GM23338 (cell line): ENCODE measurements at regions not wholly inside any gene's neighbourhood (a gene's known extent, or its start where the extent isn't known, plus 50 kb on each side); places are given as distances from the start of the nearest gene placed in this dataset.

Source experiments
- ATAC-seq: fragments of 200-7000 bp; cut with Tn5 transposase; 3 replicates; pipeline ENCODE4 v1.9.1; 2020
- DNase-seq: peaks from one replicate; pipeline ENCODE4 v3.0.0-alpha.2; 2015; ENCODE audit warnings: low spot score
- H2AFZ ChIP-seq: fragments of 200-600 bp; sonication (generic); 2 replicates; pipeline ENCODE4 v1.8.0; 2016; ENCODE audit warnings: antibody characterized with exemption, mild to moderate bottlenecking, moderate library complexity
- H3F3A ChIP-seq: fragments of 200-600 bp; sonication (generic); replicated peaks from 2 replicates; pipeline ENCODE4 v1.8.0; 2017; ENCODE audit warnings: antibody characterized with exemption, mixed run types, low read depth
- H3K27ac ChIP-seq: fragments of 200-600 bp; sonication (generic); 2 replicates; pipeline ENCODE4 v1.6.1; 2016; ENCODE audit warnings: low read depth
- H3K27me3 ChIP-seq: fragments of 200-600 bp; sonication (generic); 2 replicates; pipeline ENCODE4 v1.8.0; 2016; ENCODE audit warnings: mild to moderate bottlenecking, mixed run types, moderate library complexity; ENCODE audit not compliant: insufficient read depth
- H3K36me3 ChIP-seq: fragments of 200-600 bp; sonication (generic); 2 replicates; pipeline ENCODE4 v1.8.0; 2016; ENCODE audit warnings: mild to moderate bottlenecking; ENCODE audit not compliant: insufficient read depth
- H3K4me1 ChIP-seq: fragments of 200-600 bp; sonication (generic); 2 replicates; pipeline ENCODE4 v1.8.0; 2016; ENCODE audit warnings: mild to moderate bottlenecking, moderate library complexity; ENCODE audit not compliant: insufficient read depth
- H3K4me2 ChIP-seq: fragments of 200-600 bp; sonication (generic); 2 replicates; pipeline ENCODE4 v1.7.1; 2017; ENCODE audit warnings: mixed run types
- H3K4me3 ChIP-seq: fragments of 200-600 bp; sonication (generic); 2 replicates; pipeline ENCODE4 v1.6.1; 2016; ENCODE audit warnings: mixed run types
- H3K79me2 ChIP-seq: fragments of 200-600 bp; sonication (generic); replicated peaks from 2 replicates; pipeline ENCODE4 v1.8.0; 2017; ENCODE audit warnings: mild to moderate bottlenecking; ENCODE audit not compliant: insufficient read depth
- H3K9me2 ChIP-seq: fragments of 200-600 bp; sonication (generic); 2 replicates; pipeline ENCODE4 v1.8.0; 2017; ENCODE audit not compliant: insufficient read depth
- H4K20me1 ChIP-seq: fragments of 200-600 bp; sonication (generic); replicated peaks from 2 replicates; pipeline ENCODE4 v1.8.0; 2017; ENCODE audit warnings: mild to moderate bottlenecking; ENCODE audit not compliant: insufficient read depth
- H3K27ac Mint-ChIP-seq: 2 replicates; pipeline ENCODE4 v1.8.0; 2020; ENCODE audit warnings: inconsistent platforms, mild to moderate bottlenecking, moderate library complexity, mixed read lengths
- H3K27me3 Mint-ChIP-seq: 3 replicates; pipeline ENCODE4 v1.8.0; 2022; ENCODE audit warnings: low read depth, mild to moderate bottlenecking, moderate library complexity, mixed read lengths, inconsistent platforms; ENCODE audit not compliant: insufficient read depth, poor library complexity
- H3K36me3 Mint-ChIP-seq: 3 replicates; pipeline ENCODE4 v1.8.0; 2021; ENCODE audit warnings: low read depth, mild to moderate bottlenecking, inconsistent platforms, moderate library complexity, mixed read lengths
- H3K4me1 Mint-ChIP-seq: 3 replicates; pipeline ENCODE4 v1.8.0; 2020; ENCODE audit warnings: mild to moderate bottlenecking, inconsistent platforms, mixed read lengths
- H3K4me3 Mint-ChIP-seq: 3 replicates; pipeline ENCODE4 v1.8.0; 2021; ENCODE audit warnings: moderate library complexity, mild to moderate bottlenecking, inconsistent platforms, mixed read lengths
- H3K9me3 Mint-ChIP-seq: 3 replicates; pipeline ENCODE4 v1.8.0; 2020; ENCODE audit warnings: moderate library complexity, mild to moderate bottlenecking, inconsistent platforms, mixed read lengths
- CREB1 ChIP-seq: fragments of 250-450 bp; sonication (Bioruptor Pico); IDR thresholded peaks from 2 replicates; pipeline ENCODE4 v1.5.0; 2020; ENCODE audit warnings: low read depth, mild to moderate bottlenecking, moderate library complexity
- CTCF ChIP-seq, 2 experiments: fragments of 200-600 bp in 1 of 2; sonication (generic) in 1 of 2; conservative IDR thresholded peaks; 2 replicates each; pipeline versions ENCODE4 v1.5.1 to v1.6.1; 2016 to 2017; ENCODE audit warnings: antibody characterized with exemption in 2 of 2, low read depth in 2 of 2, mild to moderate bottlenecking in 2 of 2, moderate library complexity in 1 of 2
- ETS1 ChIP-seq: IDR thresholded peaks from 2 replicates; pipeline ENCODE4 v1.6.1; 2016; ENCODE audit warnings: antibody characterized with exemption
- EZH2 ChIP-seq: fragments of 200-600 bp; sonication (generic); IDR thresholded peaks from one replicate; pipeline ENCODE4 v1.8.0; 2017; ENCODE audit warnings: antibody characterized with exemption, mild to moderate bottlenecking, low read depth; ENCODE audit not compliant: unreplicated experiment
- EZH2phosphoT487 ChIP-seq: fragments of 200-600 bp; sonication (generic); IDR thresholded peaks from one replicate; pipeline ENCODE4 v1.8.1; 2018; ENCODE audit warnings: antibody characterized with exemption; ENCODE audit not compliant: unreplicated experiment
- JUNB ChIP-seq: IDR thresholded peaks from one replicate; pipeline ENCODE4 v1.6.1; 2016; ENCODE audit warnings: antibody characterized with exemption; ENCODE audit not compliant: unreplicated experiment
- NANOG ChIP-seq: IDR thresholded peaks from 2 replicates; pipeline ENCODE4 v1.6.1; 2016; ENCODE audit warnings: antibody characterized with exemption, borderline replicate concordance
- POLR2AphosphoS5 ChIP-seq: IDR thresholded peaks from 2 replicates; pipeline ENCODE4 v1.6.1; 2016; ENCODE audit warnings: antibody characterized with exemption, low read depth
- REST ChIP-seq: IDR thresholded peaks from one replicate; pipeline ENCODE4 v1.6.1; 2018; ENCODE audit warnings: antibody characterized with exemption; ENCODE audit not compliant: unreplicated experiment
- STAT1 ChIP-seq: IDR thresholded peaks from one replicate; pipeline ENCODE4 v1.6.1; 2016; ENCODE audit warnings: antibody characterized with exemption; ENCODE audit not compliant: unreplicated experiment
- ZNF114 ChIP-seq: fragments of 250-450 bp; sonication (Bioruptor Pico); IDR thresholded peaks from 2 replicates; pipeline ENCODE4 v1.5.0; 2020; ENCODE audit warnings: mild to moderate bottlenecking, moderate library complexity
- ZNF331 ChIP-seq: fragments of 250-450 bp; sonication (Bioruptor Pico); IDR thresholded peaks from 2 replicates; pipeline ENCODE4 v1.5.0; 2020; ENCODE audit warnings: low read depth, mild to moderate bottlenecking, moderate library complexity
- ZNF462 ChIP-seq: fragments of 250-450 bp; sonication (Bioruptor Pico); IDR thresholded peaks from 2 replicates; pipeline ENCODE4 v1.5.0; 2020; ENCODE audit warnings: mild to moderate bottlenecking, moderate library complexity

- TF ChIP-seq REST (no peak), JUNB (no peak), CTCF (conservative IDR thresholded peaks at IDR 0.05; ENCODE audit: low read depth in 2 of 2) (no peak), EZH2 (no peak), EZH2phosphoT487 (no peak), ETS1 (no peak), STAT1 (no peak), NANOG (no peak), ZNF114 (no peak), ZNF462 (CRISPR knock-in tag) (no peak), POLR2AphosphoS5 (no peak), ZNF331 (CRISPR knock-in tag) (no peak), CREB1 (CRISPR knock-in tag) (no peak)
- peaks cover 5% of the 10 kb centered on the region for H3K4me1 ChIP-seq
- H4K20me1 ChIP-seq = no peaks in the 10 kb centered on the region
- no peaks in the 10 kb centered on the region for H3K36me3 ChIP-seq
- no peaks in the 10 kb centered on the region for H3K27me3 ChIP-seq
- Mint-ChIP-seq H3K36me3 (peaks cover 3% of the 10 kb centered on the region; the same call in 2 of the 3 replicates), H3K27me3 (peaks cover 6% of the 10 kb centered on the region), H3K9me3 (peaks cover 9% of the 10 kb centered on the region; the same call in 2 of the 3 replicates), H3K4me3 (no peak overlapping the region), H3K4me1 (peaks cover 13% of the 10 kb centered on the region), H3K27ac (no peak overlapping the region)
- no peak for ATAC-seq
- no peak overlapping the region for H3K27ac ChIP-seq
- peaks cover 5% of the 10 kb centered on the region; the same call in 1 of the 2 replicates for H3K9me2 ChIP-seq
- H3K4me2 ChIP-seq = no peak overlapping the region
- no peak overlapping the region for H2AFZ ChIP-seq
- no peak for DNase-seq
- H3K79me2 ChIP-seq = no peaks in the 10 kb centered on the region
- H3F3A ChIP-seq = no peaks in the 10 kb centered on the region
- H3K4me3 ChIP-seq = no peak overlapping the region
Observed at GRCh38 chr3:187801152-187801551, 55.9 kb upstream of the BCL6 start.
